ENCODE measurements at regions not wholly inside any gene's neighbourhood (a gene's known extent, or its start where the extent isn't known, plus 50 kb on each side); places are given as distances from the start of the nearest gene placed in this dataset.

DNA sequence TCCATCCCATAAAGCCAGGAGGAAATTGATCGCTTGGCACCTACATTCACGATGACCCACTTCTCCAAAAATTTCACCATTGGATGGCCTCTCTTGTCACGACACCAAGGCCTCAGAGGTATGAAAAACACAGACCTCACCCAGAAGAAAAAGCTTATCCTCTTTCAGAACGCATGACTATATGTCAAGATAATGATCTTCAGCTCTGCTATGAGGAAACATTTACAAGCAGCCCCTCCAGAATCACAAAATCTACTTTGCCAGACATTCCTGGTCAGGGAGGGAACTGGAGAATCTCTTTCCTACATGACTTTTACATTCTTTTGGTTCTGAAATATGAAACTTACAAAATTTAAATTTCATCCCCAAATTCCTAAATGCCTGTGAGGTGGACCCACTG, 122.7 kb downstream of the WNT5A start:
- no peak overlapping the region for H3K27ac ChIP-seq
- no peaks in the 10 kb centered on the region for H3K4me1 ChIP-seq
- H3K27me3 ChIP-seq (ENCODE audit: low read depth) = no peaks in the 10 kb centered on the region
- DNase-seq = no peak
- no peaks in the 10 kb centered on the region for H3K36me3 ChIP-seq
- intact Hi-C loops (cut with DNase I) = no loop called here
- H3K9me3 ChIP-seq = no peaks in the 10 kb centered on the region
- TF ChIP-seq, protein P1, sequence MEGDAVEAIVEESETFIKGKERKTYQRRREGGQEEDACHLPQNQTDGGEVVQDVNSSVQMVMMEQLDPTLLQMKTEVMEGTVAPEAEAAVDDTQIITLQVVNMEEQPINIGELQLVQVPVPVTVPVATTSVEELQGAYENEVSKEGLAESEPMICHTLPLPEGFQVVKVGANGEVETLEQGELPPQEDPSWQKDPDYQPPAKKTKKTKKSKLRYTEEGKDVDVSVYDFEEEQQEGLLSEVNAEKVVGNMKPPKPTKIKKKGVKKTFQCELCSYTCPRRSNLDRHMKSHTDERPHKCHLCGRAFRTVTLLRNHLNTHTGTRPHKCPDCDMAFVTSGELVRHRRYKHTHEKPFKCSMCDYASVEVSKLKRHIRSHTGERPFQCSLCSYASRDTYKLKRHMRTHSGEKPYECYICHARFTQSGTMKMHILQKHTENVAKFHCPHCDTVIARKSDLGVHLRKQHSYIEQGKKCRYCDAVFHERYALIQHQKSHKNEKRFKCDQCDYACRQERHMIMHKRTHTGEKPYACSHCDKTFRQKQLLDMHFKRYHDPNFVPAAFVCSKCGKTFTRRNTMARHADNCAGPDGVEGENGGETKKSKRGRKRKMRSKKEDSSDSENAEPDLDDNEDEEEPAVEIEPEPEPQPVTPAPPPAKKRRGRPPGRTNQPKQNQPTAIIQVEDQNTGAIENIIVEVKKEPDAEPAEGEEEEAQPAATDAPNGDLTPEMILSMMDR (IDR thresholded peaks at IDR 0.05) = no peak
- no peak overlapping the region for H3K4me3 ChIP-seq
- no peak for ATAC-seq

DNA sequence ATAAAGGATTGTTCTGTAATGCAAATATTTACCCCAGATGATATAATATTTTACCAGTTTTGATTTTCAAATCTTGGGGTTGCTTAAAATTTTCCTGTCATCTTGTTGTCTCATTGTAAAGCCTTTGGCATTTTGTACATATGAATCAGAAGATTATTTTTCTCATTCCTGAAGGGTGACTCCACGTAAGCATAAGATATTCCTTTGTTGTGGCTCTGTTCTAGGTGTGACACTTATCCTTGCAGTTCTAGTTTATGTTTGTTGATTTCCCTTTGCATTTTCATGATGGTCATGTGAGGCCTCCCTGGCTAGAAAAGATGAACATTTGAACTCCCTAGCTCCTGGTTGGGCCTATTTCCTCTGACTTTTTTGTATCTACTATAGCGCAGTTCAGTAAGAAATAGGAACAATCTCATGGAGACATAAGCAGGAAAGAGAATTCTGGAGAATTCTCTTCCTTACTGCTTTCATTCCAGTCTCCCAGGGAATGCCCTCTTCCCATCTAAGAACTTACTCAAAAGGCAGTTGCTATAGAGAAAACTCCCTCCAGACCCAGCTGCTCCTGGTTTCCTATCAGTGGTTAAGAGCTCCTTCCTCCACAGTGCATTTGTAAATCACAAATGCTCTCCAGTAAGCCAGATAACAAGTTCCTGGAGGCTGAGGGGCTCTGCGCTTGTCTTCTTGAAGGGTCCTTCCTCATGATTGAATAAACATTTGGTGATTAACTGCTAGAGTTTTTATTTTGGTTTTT, 124.7 kb downstream of the WNT5A start:
- ATAC-seq = no peak
- H3K27ac ChIP-seq = no peak overlapping the region
- no peak overlapping the region for H3K4me3 ChIP-seq
- H3K36me3 ChIP-seq = no peaks in the 10 kb centered on the region
- TF ChIP-seq, protein P1 (IDR thresholded peaks at IDR 0.05) = no peak
- H3K9me3 ChIP-seq = no peaks in the 10 kb centered on the region
- H3K4me1 ChIP-seq = no peaks in the 10 kb centered on the region
- no peak for DNase-seq
- intact Hi-C loops (cut with DNase I) = no loop called here
- no peaks in the 10 kb centered on the region for H3K27me3 ChIP-seq (ENCODE audit: low read depth)

DNA sequence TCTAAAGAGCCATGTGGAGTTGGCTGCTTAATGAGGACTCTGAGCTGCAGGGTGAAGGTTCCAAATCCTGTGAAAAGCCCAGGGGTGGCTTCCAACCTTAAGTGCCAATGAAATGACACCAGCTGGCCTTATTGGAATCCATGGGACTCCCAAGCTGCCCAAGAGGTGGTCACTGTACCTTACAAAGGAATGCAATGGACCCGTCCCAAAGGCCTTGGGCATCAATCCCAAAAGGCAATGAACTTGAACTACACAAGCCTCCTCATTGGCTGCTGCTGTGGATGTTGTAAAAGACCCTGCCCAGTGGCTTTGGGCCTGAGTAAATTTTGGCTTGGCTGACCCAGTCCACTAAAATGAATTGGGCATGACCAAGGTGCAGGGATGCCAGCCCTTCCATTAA, 129.3 kb downstream of the WNT5A start:
- DNase-seq (no peak), ATAC-seq (no peak)
- intact Hi-C loops (cut with DNase I) = no loop called here
- H3K27ac ChIP-seq = no peak overlapping the region
- no peaks in the 10 kb centered on the region for H3K9me3 ChIP-seq
- no peak overlapping the region for H3K4me3 ChIP-seq
- TF ChIP-seq, protein P1 (IDR thresholded peaks at IDR 0.05) = no peak
- H3K4me1 ChIP-seq = no peaks in the 10 kb centered on the region
- no peaks in the 10 kb centered on the region for H3K27me3 ChIP-seq (ENCODE audit: low read depth)
- no peaks in the 10 kb centered on the region for H3K36me3 ChIP-seq

DNA sequence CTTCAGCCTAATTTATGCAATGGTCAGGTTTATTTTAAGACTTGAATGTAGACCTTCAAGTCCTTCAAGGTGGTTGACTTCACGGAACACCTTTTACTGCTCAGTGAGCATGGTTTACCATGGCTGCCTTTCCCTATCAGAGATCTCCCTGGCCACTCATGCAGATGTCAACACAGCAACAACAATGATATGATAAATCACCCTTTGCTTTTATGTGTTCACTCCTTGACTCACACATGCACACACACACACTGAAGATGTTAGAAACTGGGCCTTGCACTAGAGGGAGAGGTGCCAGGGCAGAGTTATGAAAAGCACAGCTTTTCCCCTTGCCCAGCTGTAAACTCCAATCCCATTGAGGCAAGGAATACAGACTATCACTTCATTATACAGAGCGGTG, 134.4 kb downstream of the WNT5A start:
- TF ChIP-seq, protein P1 (IDR thresholded peaks at IDR 0.05) = no peak
- H3K27me3 ChIP-seq (ENCODE audit: low read depth) = no peaks in the 10 kb centered on the region
- no peak for ATAC-seq
- DNase-seq = no peak
- intact Hi-C loops (cut with DNase I) = no loop called here
- no peak overlapping the region for H3K27ac ChIP-seq
- no peaks in the 10 kb centered on the region for H3K9me3 ChIP-seq
- no peaks in the 10 kb centered on the region for H3K36me3 ChIP-seq
- no peaks in the 10 kb centered on the region for H3K4me1 ChIP-seq
- no peak overlapping the region for H3K4me3 ChIP-seq

DNA sequence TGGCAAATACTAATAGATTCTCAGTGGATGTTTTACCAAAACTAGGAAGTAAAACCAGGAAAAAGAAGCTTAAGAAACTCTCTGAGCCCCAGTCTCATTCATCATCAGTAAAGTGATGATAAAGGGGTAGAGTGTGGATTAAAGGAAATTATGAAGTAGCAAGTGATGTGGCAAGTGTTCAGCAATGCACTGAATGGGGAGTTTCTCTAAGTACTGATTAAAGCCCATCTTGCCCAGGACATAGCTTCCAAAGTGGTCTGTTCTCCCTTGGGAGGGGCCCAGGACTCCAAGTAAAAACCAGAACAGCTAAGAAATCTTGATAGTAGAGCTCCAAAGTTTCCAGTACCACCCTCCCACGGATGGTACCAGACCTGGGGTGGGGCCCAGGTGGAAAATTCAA, 137.3 kb downstream of the WNT5A start:
- TF ChIP-seq, protein P1 (IDR thresholded peaks at IDR 0.05) = no peak
- DNase-seq = no peak
- Histone ChIP-seq H3K4me3 (no peak overlapping the region), H3K27ac (no peak overlapping the region), H3K36me3 (no peaks in the 10 kb centered on the region), H3K9me3 (no peaks in the 10 kb centered on the region), H3K4me1 (no peaks in the 10 kb centered on the region), H3K27me3 (ENCODE audit: low read depth) (no peaks in the 10 kb centered on the region)
- no peak for ATAC-seq
- intact Hi-C loops (cut with DNase I) = no loop called here
